Astrocyte of the cerebellum (primary cell): ENCODE measurements at regions not wholly inside any gene's neighbourhood (a gene's known extent, or its start where the extent isn't known, plus 50 kb on each side); places are given as distances from the start of the nearest gene placed in this dataset.

Experiments used
- DNase-seq: peaks from one replicate; pipeline ENCODE4 v3.0.0-alpha.2; 2011; ENCODE audit warnings: low read depth
- H3K4me3 ChIP-seq: 2 replicates; pipeline ENCODE4 v1.5.1; 2011; ENCODE audit warnings: mild to moderate bottlenecking, low read depth, low read length, moderate library complexity
- in situ Hi-C: cut with HindIII; loops from 2 replicates; pipeline ENCODE4 v1.10.0; 2017; ENCODE audit warnings: low sequenced_read_pairs
- TF ChIP-seq, protein P1 (sequence below): IDR thresholded peaks from 2 replicates; pipeline ENCODE4 v1.5.1; 2012; ENCODE audit warnings: low read length, low read depth, moderate library complexity, mild to moderate bottlenecking; ENCODE audit errors: missing control alignments

DNA sequence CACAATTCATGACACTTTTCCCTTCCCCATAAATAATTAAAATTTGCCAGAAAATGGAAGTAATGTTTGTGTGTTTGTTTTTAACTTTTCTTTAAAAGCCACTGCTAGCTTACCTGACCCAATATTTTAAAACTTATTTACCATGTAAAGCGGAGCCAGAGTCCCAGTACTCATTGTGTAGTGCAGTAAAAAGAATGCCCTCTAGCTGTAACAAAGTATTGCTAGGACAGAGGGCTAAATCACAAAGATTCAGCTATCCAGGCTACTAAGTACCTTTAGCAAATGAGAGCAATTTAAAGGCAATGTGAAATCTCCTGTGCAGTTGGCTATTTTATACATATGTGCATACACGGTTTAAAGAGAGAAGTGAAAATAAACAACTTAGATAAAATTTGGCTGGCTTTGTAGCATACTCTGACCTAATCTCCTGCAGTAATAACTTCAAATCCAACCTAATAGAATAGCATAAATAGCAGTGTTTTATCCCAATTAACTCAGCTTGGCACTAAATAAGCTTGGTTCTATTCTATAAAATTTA lies 997.4 kb upstream of the PIK3C3 start:
- in situ Hi-C loops, result no loop called here
- TF ChIP-seq, protein P1, sequence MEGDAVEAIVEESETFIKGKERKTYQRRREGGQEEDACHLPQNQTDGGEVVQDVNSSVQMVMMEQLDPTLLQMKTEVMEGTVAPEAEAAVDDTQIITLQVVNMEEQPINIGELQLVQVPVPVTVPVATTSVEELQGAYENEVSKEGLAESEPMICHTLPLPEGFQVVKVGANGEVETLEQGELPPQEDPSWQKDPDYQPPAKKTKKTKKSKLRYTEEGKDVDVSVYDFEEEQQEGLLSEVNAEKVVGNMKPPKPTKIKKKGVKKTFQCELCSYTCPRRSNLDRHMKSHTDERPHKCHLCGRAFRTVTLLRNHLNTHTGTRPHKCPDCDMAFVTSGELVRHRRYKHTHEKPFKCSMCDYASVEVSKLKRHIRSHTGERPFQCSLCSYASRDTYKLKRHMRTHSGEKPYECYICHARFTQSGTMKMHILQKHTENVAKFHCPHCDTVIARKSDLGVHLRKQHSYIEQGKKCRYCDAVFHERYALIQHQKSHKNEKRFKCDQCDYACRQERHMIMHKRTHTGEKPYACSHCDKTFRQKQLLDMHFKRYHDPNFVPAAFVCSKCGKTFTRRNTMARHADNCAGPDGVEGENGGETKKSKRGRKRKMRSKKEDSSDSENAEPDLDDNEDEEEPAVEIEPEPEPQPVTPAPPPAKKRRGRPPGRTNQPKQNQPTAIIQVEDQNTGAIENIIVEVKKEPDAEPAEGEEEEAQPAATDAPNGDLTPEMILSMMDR, result no peak
- no peak overlapping the region for H3K4me3 ChIP-seq
- no peak for DNase-seq

- in situ Hi-C loops, result no loop called here
These were observed 998.8 kb upstream of the PIK3C3 start for GRCh38 chr18:40956213-40956612.

DNA sequence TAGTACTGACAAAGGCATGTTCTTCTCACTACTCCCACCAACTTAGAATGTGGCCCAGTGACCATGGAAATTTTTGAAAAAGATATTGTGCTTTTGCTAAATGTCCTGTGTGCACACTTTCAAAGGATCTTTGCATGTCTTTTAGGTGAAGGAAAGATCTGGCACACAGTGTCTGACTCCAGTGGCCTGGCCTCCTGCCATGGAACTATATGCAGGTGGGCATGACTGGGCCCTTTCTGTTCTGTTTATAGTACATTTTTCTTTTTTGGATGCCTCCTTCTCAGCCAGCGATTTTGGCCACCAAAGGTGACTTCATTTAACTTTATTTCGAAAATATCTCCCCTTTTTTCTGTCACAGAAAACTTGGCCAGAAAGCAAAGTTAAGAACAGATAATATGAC lies 999.7 kb upstream of the PIK3C3 start:
- no peak for DNase-seq
- in situ Hi-C loops, result no loop called here
- H3K4me3 ChIP-seq, result no peak overlapping the region
- TF ChIP-seq, protein P1, result no peak

More at GRCh38 chr18:40956213-40956612, 998.8 kb upstream of the PIK3C3 start:
- TF ChIP-seq, protein P1, result no peak
- DNase-seq, result no peak
- H3K4me3 ChIP-seq, result no peak overlapping the region

DNA sequence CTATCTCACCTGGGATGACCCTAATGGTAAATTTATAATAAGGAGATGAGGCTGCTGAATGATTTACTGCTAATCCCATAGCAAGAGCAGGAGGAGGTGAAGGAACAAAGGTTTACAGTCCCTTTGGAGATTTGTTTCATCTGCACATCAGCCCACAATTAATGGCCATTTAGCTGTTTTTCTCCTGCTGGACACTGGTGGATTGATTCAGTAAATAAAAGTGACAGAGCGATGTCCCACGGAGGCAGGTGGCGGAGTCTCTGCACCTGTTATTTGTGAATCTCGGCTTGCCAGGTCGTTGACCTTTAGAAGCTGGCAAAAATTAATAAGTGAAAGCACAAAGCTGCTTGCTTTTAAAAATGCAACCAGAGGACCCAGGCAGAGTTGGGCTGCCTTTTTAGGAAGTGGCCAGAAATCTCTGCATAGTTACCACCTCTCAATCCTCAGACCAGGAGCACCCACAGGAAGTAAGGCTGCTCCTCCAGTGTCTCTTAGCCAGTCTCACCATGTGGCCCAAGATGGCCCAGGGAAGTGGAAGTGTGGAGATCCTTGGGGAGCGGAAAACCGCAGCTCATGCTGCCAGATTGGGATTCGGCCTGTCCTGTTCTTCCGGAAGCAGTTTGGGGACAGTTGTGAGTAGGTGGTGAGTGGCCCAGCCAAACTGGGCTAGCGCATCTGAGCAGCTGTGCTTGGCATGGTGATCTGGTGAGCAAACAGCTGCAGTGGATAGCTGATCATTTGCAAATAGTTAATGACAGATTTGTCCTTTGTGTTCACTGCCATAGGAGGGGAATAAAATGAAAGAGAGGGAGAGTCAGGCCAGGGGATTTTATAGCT lies 1005.7 kb upstream of the PIK3C3 start:
- DNase-seq, result no peak
- in situ Hi-C loops, result no loop called here
- no peak overlapping the region for H3K4me3 ChIP-seq
- TF ChIP-seq, protein P1, result no peak

GRCh38 chr18:40944576-40944975 lies 1010.5 kb upstream of the PIK3C3 start:
- no peak for DNase-seq
- TF ChIP-seq, protein P1, result no peak
- H3K4me3 ChIP-seq, result no peak overlapping the region
- in situ Hi-C loops, result no loop called here

DNA sequence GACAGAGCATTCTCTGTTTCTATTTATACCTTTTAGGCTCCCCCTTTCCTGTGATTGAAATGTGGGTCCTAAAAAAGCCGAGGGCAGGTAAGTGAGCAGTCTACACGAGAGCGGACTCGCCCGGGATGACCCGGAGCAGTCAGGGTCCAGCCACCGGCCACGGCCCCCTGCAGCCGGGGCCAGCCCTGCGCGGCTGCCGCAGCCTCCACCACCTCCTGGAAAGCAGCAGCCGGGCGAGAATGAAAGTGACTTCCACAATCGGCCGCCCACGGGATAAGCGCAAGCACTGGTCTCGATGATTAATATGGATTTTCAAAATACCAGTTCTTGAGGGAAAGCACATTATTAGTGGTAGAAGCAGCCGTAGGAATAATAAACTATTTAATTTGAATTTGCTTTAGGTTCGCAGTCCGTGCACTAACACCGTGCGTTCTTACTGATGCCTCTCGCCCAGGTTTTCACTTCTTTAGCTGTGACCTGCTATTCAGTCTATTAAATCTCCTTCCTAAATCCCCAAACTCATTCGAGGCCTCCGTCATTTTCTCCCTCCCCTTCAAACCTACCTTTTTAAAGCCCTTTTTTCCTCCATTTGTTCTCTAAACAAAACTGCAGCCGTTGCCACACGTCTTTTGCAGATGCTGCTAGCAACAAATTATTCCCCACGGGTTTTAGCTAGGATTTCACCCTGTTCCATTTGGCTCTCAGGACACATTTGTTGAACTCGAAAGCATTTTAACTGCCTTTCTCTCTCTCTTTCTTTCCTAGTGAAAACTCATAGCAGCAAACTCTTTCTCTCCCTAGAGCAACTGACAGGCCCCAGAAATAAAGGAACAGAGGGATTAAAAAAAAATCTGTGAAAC lies 1015.1 kb upstream of the PIK3C3 start:
- in situ Hi-C loops, result no loop called here
- H3K4me3 ChIP-seq, result no peak overlapping the region
- DNase-seq, result no peak
- TF ChIP-seq, protein P1, result no peak
